Lower leg skin (tissue), 4 donors: ENCODE measurements at regions not wholly inside any gene's neighbourhood (a gene's known extent, or its start where the extent isn't known, plus 50 kb on each side); places are given as distances from the start of the nearest gene placed in this dataset.

Experiments used
- DNase-seq, 2 donors: peaks; one replicate each; pipeline ENCODE4 v3.0.0-alpha.2; 2019; ENCODE audit warnings: low spot score in 2 of 2
- H3K4me3 ChIP-seq: fragments of 200-600 bp; sonication (generic); 2 replicates; pipeline ENCODE4 v1.5.1; 2017; ENCODE audit warnings: mild to moderate bottlenecking, low read depth; ENCODE audit not compliant: poor library complexity, severe bottlenecking
- POLR2A ChIP-seq, 2 donors: fragments of 450-650 bp; IDR thresholded peaks; one replicate each; pipeline ENCODE4 v1.6.1; 2016 to 2017; ENCODE audit warnings: antibody characterized with exemption in 2 of 2, mild to moderate bottlenecking in 1 of 2, moderate library complexity in 1 of 2
- WGBS, 2 donors: methylation state at CpG; one replicate each; pipeline ENCODE4 v1.1.5; 2018; 5-methylcytosine and 5-hydroxymethylcytosine counted together
- intact Hi-C: fragments of 100-400 bp; cut with DNase I; formaldehyde crosslinking; loops from one replicate; pipeline ENCODE4 v1.15.0; 2023; ENCODE audit warnings: low total_unique reads
- TF ChIP-seq, protein P1 (sequence below), 3 donors: fragments of 450-650 bp; IDR thresholded peaks; one replicate each; pipeline ENCODE4 v1.5.1; 2016; ENCODE audit warnings: antibody characterized with exemption in 3 of 3, mild to moderate bottlenecking in 3 of 3, moderate library complexity in 2 of 3

DNA sequence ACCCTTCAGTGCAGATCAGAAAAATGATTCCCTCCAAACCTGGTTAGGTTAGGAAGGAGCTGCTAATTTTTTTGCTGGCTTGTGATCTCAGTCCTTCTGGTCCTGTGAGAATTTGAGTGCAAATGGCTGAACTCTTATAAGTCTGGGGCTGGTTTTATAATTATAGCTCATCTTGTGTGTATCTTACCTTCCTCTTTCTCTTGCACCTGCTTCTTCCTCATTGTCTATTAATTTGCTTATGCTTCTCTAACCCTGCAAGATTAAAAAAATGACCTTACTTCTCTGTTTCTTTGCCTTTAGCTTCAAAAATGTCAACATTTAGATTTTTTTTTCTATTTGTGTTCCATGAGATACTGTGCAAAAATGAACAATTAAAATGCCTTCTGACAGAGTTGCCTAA is 576.2 kb downstream of the DHX35 start:
- TF ChIP-seq, protein P1, sequence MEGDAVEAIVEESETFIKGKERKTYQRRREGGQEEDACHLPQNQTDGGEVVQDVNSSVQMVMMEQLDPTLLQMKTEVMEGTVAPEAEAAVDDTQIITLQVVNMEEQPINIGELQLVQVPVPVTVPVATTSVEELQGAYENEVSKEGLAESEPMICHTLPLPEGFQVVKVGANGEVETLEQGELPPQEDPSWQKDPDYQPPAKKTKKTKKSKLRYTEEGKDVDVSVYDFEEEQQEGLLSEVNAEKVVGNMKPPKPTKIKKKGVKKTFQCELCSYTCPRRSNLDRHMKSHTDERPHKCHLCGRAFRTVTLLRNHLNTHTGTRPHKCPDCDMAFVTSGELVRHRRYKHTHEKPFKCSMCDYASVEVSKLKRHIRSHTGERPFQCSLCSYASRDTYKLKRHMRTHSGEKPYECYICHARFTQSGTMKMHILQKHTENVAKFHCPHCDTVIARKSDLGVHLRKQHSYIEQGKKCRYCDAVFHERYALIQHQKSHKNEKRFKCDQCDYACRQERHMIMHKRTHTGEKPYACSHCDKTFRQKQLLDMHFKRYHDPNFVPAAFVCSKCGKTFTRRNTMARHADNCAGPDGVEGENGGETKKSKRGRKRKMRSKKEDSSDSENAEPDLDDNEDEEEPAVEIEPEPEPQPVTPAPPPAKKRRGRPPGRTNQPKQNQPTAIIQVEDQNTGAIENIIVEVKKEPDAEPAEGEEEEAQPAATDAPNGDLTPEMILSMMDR (IDR thresholded peaks at IDR 0.05), result no peak
- no peak for TF ChIP-seq POLR2A (IDR thresholded peaks at IDR 0.05)
- no peak for DNase-seq
- H3K4me3 ChIP-seq, result no peak overlapping the region
- intact Hi-C loops, result no loop called here

DNA sequence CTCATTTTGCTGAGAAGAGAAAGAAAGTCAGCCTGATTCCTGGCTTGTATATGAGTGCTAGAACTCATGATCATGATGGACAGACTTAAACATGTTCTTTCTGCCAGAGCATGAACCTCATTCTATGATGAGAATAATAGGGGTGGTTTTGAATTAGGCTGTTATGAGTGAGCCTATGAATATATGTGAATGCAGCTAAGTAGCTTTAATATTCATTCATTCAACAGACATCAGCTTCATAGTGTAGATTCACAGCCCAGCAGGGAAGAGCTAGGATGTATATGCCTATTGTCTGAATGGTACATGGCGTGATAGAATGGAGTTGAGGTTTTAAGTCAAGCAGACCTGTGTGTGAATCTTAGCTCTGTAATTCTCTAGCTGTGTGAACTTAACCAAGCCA is 573.2 kb downstream of the DHX35 start:
- WGBS, 2 donors, result 96 to 100% methylated on average over 1 of the region's 1 CpG
- TF ChIP-seq, protein P1 (IDR thresholded peaks at IDR 0.05), result no peak
- TF ChIP-seq POLR2A (IDR thresholded peaks at IDR 0.05), result no peak
- H3K4me3 ChIP-seq, result no peak overlapping the region
- intact Hi-C loops, result no loop called here
- no peak for DNase-seq

DNA sequence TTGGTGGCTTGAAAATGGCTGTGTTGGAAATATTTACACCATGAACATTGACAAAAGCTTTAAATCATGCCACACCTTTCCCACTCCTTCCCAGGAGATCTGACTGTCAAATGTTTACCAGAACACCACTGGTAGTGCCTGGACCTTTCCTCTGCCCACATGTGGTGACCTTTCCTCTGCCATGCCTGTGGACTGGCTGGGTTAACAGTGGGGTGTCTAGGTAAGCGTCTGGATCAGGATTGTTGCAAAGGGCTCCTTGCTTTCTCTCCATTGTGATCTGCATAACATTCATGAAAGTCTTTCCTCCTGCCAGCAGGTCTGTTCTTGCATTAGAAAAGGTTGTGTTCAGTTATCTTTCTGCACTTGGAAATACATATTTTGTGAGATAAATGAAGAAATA is 572.7 kb downstream of the DHX35 start:
- no peak for DNase-seq
- TF ChIP-seq, protein P1 (IDR thresholded peaks at IDR 0.05), result no peak
- no peak for TF ChIP-seq POLR2A (IDR thresholded peaks at IDR 0.05)
- intact Hi-C loops, result no loop called here
- no peak overlapping the region for H3K4me3 ChIP-seq
- WGBS, 2 donors, result 79 to 83% methylated on average over 1 of the region's 1 CpG

DNA sequence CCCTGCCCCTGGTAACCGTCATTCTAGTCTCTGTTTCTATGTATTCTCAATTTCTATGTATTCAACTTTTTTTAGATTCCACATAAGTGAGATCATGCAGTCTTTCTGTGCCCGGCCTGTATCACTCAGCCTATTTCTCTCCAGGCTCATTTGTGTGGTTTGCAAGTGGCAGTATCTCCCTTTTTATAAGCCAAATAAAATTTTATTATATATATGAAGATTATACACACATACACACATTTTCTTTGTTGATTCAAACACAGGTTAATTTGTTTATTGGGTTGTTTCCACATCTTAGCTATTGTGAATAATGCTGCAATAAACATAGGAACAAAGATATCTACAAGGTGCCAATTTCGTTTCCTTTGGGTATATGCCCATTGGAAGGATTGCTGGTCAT is 571.7 kb downstream of the DHX35 start:
- no peak for TF ChIP-seq POLR2A (IDR thresholded peaks at IDR 0.05)
- TF ChIP-seq, protein P1 (IDR thresholded peaks at IDR 0.05), result no peak
- intact Hi-C loops, result no loop called here
- WGBS, 2 donors, result 70 to 82% methylated on average over 3 of the region's 3 CpGs
- DNase-seq, result no peak
- H3K4me3 ChIP-seq, result no peak overlapping the region

DNA sequence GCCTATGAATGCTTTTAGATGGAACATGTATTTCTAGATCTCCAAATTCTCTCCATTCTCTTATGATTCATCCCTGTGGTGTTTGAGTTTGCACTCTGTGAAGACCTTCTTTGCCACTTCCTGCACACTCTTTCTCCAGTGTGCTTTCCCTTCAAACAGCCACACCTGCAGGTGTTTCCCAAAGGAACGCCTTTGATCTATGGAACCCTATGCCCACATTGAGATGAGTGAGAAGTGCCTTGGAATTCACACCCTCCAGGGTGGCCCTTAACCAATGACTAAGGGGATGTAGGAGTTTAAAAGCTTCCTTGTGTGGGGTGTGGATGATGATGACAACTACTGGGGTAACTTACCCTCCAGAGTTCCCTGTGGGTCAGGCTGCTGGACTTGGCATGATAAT is 570.1 kb downstream of the DHX35 start:
- TF ChIP-seq, protein P1 (IDR thresholded peaks at IDR 0.05), result no peak
- no peak for TF ChIP-seq POLR2A (IDR thresholded peaks at IDR 0.05)
- DNase-seq, result no peak
- intact Hi-C loops, result no loop called here
- whole genome bisulfite sequencing, 2 donors, result 72 to 75% methylated on average over 1 of the region's 1 CpG
- H3K4me3 ChIP-seq, result no peak overlapping the region

DNA sequence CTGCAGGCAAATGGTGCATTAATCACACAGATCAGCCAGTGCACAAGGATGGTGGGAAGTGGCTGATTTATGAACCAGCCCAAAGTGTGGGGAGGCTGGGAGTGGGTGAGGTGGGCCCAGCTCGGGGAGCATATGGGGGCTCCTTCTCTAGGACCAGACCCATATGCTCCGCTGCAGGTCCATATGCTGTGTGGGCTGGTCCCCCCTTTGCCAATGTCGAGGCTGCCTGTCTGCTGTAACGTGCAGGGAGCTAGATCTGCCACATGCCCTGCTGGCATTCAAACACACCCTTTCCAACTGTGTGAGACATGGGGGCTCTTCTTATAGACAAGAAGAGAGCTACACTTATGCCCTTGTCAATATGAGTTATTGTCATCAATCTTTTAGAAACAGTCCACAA is 566.3 kb downstream of the DHX35 start:
- TF ChIP-seq, protein P1 (IDR thresholded peaks at IDR 0.05), result no peak
- no peak for TF ChIP-seq POLR2A (IDR thresholded peaks at IDR 0.05)
- intact Hi-C loops, result no loop called here
- no peak overlapping the region for H3K4me3 ChIP-seq
- 88 to 89% methylated on average over 4 of the region's 4 CpGs for WGBS, 2 donors
- DNase-seq, result no peak
